SK-N-SH (cell line): ENCODE measurements at regions not wholly inside any gene's neighbourhood (a gene's known extent, or its start where the extent isn't known, plus 50 kb on each side); places are given as distances from the start of the nearest gene placed in this dataset.

Source experiments
- CTCF ChIA-PET: fragments of 300-600, 350-600 bp; formaldehyde crosslinking; extraction: SDS; loops from one replicate; lab custom pipeline; 2021; lab: Yijun Ruan, JAX
- POLR2A ChIA-PET: fragments of 350-600 bp; sonication (Branson Sonifier 250); formaldehyde crosslinking; extraction: SDS; loops from one replicate; lab custom pipeline; 2020; ENCODE audit warnings: antibody characterized with exemption, inconsistent platforms; lab: Yijun Ruan, JAX
- DNase-seq: peaks from one replicate; pipeline ENCODE4 v3.0.0; 2012
- H2AFZ ChIP-seq: fragments of 200-600 bp; sonication (generic); 2 replicates; pipeline ENCODE4 v1.8.1; 2016; ENCODE audit warnings: antibody characterized with exemption, mild to moderate bottlenecking, low read depth
- H3F3A ChIP-seq: fragments of 200-600 bp; sonication (generic); replicated peaks from 2 replicates; pipeline ENCODE3; 2016; ENCODE audit warnings: antibody characterized with exemption, mild to moderate bottlenecking; ENCODE audit not compliant: insufficient read depth
- H3K27ac ChIP-seq, 2 experiments: fragments of 200-500 bp in 1 of 2; fragments of 200-600 bp in 1 of 2; sonication (Bioruptor generic) in 1 of 2; sonication (generic), shearing (Covaris generic) in 1 of 2; 2 replicates each; pipeline versions ENCODE4 v1.5.1 to v1.6.1; 2014 to 2016; ENCODE audit warnings: low read depth in 2 of 2, inconsistent platforms in 1 of 2, low read length in 1 of 2, mild to moderate bottlenecking in 1 of 2, mixed read lengths in 1 of 2
- H3K27me3 ChIP-seq: fragments of 200-600 bp; sonication (generic), shearing (Covaris generic); 2 replicates; pipeline ENCODE4 v1.6.1; 2016; ENCODE audit warnings: mixed run types; ENCODE audit not compliant: insufficient read depth
- H3K36me3 ChIP-seq, 2 experiments: fragments of 200-500 bp in 1 of 2; fragments of 200-600 bp in 1 of 2; sonication (Bioruptor generic) in 1 of 2; sonication (generic) in 1 of 2; replicated peaks in 1 of 2; 2 replicates each; pipeline versions ENCODE3 to v1.5.1; 2014 to 2016; ENCODE audit warnings: low read length in 1 of 2, mild to moderate bottlenecking in 1 of 2; ENCODE audit not compliant: insufficient read depth in 2 of 2, control insufficient read depth in 1 of 2
- H3K4me1 ChIP-seq, 2 experiments: fragments of 200-500 bp in 1 of 2; fragments of 200-600 bp in 1 of 2; sonication (Bioruptor generic) in 1 of 2; sonication (generic), shearing (Covaris generic) in 1 of 2; 2 replicates each; pipeline versions ENCODE4 v1.5.1 to v1.6.1; 2014 to 2016; ENCODE audit warnings: low read depth in 1 of 2, low read length in 1 of 2, mixed run types in 1 of 2; ENCODE audit not compliant: insufficient read depth in 2 of 2, control insufficient read depth in 1 of 2
- H3K4me2 ChIP-seq: fragments of 200-600 bp; sonication (generic), shearing (Covaris generic); 2 replicates; pipeline ENCODE4 v1.6.1; 2017; ENCODE audit warnings: mixed run types
- H3K4me3 ChIP-seq, 2 experiments: fragments of 200-500 bp in 1 of 2; fragments of 200-600 bp in 1 of 2; sonication (Bioruptor generic) in 1 of 2; sonication (generic), shearing (Covaris generic) in 1 of 2; 2 replicates each; pipeline versions ENCODE4 v1.5.1 to v1.8.1; 2014 to 2016; ENCODE audit warnings: low read depth in 2 of 2, inconsistent platforms in 1 of 2, low read length in 1 of 2, mild to moderate bottlenecking in 1 of 2, mixed read lengths in 1 of 2, moderate library complexity in 1 of 2
- H3K79me2 ChIP-seq: fragments of 200-600 bp; sonication (generic); 2 replicates; pipeline ENCODE4 v1.8.1; 2017; ENCODE audit warnings: mild to moderate bottlenecking; ENCODE audit not compliant: insufficient read depth
- H3K9ac ChIP-seq: fragments of 200-600 bp; sonication (generic); 2 replicates; pipeline ENCODE4 v1.6.1; 2017; ENCODE audit warnings: mixed run types
- H3K9me2 ChIP-seq: fragments of 200-600 bp; sonication (generic); 2 replicates; pipeline ENCODE4 v1.6.1; 2017; ENCODE audit warnings: mixed run types
- H3K9me3 ChIP-seq: fragments of 200-600 bp; sonication (generic); 2 replicates; pipeline ENCODE4 v1.6.1; 2017; ENCODE audit warnings: mixed run types, mild to moderate bottlenecking, moderate library complexity
- H4K20me1 ChIP-seq: fragments of 200-600 bp; sonication (generic); 2 replicates; pipeline ENCODE4 v1.6.1; 2017; ENCODE audit warnings: mild to moderate bottlenecking, mixed run types; ENCODE audit not compliant: insufficient read depth
- EZH2phosphoT487 ChIP-seq: fragments of 200-600 bp; sonication (generic); IDR thresholded peaks from 2 replicates; pipeline ENCODE4 v1.6.1; 2017; ENCODE audit warnings: low read depth, mixed run types, mild to moderate bottlenecking, antibody characterized with exemption, moderate library complexity, borderline replicate concordance
- FOSL2 ChIP-seq: IDR thresholded peaks from 2 replicates; pipeline ENCODE4 v1.4.0; 2012; ENCODE audit warnings: low read depth, mild to moderate bottlenecking, moderate library complexity, borderline replicate concordance
- FOXJ3 ChIP-seq: sonication (generic); formaldehyde crosslinking; IDR thresholded peaks from 2 replicates; pipeline ENCODE4 v1.5.1; 2020; ENCODE audit warnings: mild to moderate bottlenecking, missing genetic modification reagents
- GABPA ChIP-seq: IDR thresholded peaks from 2 replicates; pipeline ENCODE4 v1.4.0; 2012; ENCODE audit warnings: low read depth, mild to moderate bottlenecking
- NRF1 ChIP-seq: IDR thresholded peaks from 2 replicates; pipeline ENCODE4 v1.6.1; 2012; ENCODE audit warnings: low read depth, mild to moderate bottlenecking, low read length
- RCOR1 ChIP-seq: fragments of 150-350 bp; IDR thresholded peaks from 2 replicates; pipeline ENCODE4 v1.6.1; 2017; ENCODE audit warnings: antibody characterized with exemption, low read length
- SIN3A ChIP-seq: IDR thresholded peaks from 2 replicates; pipeline ENCODE4 v1.6.1; 2012; ENCODE audit warnings: low read depth, mild to moderate bottlenecking, low read length, moderate library complexity, borderline replicate concordance
- TCF12 ChIP-seq: IDR thresholded peaks from 2 replicates; pipeline ENCODE4 v1.4.0; 2012
- WGBS: methylation state at CpG from one replicate; pipeline ENCODE4 v1.1.6; 2017; ENCODE audit warnings: low lambda C conversion rate; 5-methylcytosine and 5-hydroxymethylcytosine counted together
- TF ChIP-seq, protein P1 (sequence below): IDR thresholded peaks from 2 replicates; pipeline ENCODE4 v1.4.0; 2012; ENCODE audit warnings: low read depth
- TF ChIP-seq, protein P2 (sequence below): IDR thresholded peaks from 2 replicates; pipeline ENCODE4 v1.6.1; 2012; ENCODE audit warnings: mild to moderate bottlenecking, low read depth, low read length, moderate library complexity

DNA sequence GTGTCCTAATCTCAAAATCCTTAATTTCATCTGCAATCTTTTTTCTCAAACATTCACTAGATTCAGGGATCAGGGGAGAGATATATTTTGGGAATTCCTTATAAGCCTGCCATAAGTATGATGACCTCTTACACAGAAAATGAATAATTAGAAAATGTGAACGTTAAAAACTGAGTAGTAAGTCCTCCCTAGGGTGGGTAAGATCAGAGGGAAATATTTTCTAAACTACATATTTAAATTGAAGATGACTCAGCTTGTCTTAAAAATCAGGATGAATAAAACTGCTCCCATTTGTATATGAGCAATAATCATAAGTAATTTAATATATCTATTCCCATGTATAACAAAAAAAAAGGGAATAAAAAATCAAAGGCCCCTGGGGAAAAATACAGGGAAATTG lies 935.5 kb downstream of the TMTC2 start:
- Histone ChIP-seq H3K9me3 (no peaks in the 10 kb centered on the region), H3K79me2 (no peaks in the 10 kb centered on the region), H3K9ac (no peak overlapping the region), H3K27ac (no peak overlapping the region), H3K9me2 (no peaks in the 10 kb centered on the region; the same call in 1 of the 2 replicates), H3F3A (no peaks in the 10 kb centered on the region), H3K27me3 (no peaks in the 10 kb centered on the region), H3K4me3 (no peak overlapping the region), H4K20me1 (no peaks in the 10 kb centered on the region), H3K36me3 (no peaks in the 10 kb centered on the region), H2AFZ (peak overlapping the region; percentile 71; the same call in 1 of the 2 replicates)
- ChIA-PET POLR2A (no interaction called here), CTCF (no interaction called here)
- 40% methylated on average over 1 of the region's 1 CpG for WGBS
- TF ChIP-seq, protein P1, sequence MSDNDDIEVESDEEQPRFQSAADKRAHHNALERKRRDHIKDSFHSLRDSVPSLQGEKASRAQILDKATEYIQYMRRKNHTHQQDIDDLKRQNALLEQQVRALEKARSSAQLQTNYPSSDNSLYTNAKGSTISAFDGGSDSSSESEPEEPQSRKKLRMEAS = no peak
- TF ChIP-seq TCF12 = no peak
- TF ChIP-seq, all 33 proteins: peak for 0
- Histone ChIP-seq H3K4me2 (no peak overlapping the region), H3K4me1 (no peaks in the 10 kb centered on the region; a peak in 1 of 4 replicates)
- no peak for DNase-seq

DNA sequence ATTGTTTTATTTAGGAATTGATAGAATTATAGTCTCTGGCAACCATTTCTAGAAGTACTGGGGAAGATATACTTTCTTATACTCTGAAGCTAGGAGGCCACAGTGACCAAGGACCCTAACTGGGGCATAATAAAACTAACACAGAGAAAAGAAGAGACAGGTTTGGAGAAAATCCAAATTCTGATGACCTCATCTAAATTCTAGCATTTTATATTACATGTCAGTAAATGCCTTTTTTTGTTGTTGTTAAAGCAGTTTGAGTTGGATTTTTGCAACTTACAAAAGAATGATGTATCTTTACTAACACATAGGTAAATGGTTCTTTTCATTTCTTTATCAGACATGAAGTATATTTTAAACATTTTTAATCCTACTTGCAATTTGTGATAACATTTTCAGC lies 933.3 kb downstream of the TMTC2 start:
- H3K79me2 ChIP-seq = no peaks in the 10 kb centered on the region
- H4K20me1 ChIP-seq = no peaks in the 10 kb centered on the region
- H3F3A ChIP-seq = no peaks in the 10 kb centered on the region
- H3K27ac ChIP-seq = no peak overlapping the region
- H3K27me3 ChIP-seq = no peaks in the 10 kb centered on the region
- CTCF ChIA-PET = no interaction called here
- TF ChIP-seq NRF1 = no peak
- H2AFZ ChIP-seq = no peak overlapping the region
- H3K4me3 ChIP-seq = no peak overlapping the region
- H3K36me3 ChIP-seq = no peaks in the 10 kb centered on the region
- DNase-seq = no peak
- no peak overlapping the region for H3K9ac ChIP-seq
- H3K4me2 ChIP-seq = no peak overlapping the region
- no peaks in the 10 kb centered on the region for H3K9me3 ChIP-seq
- no peaks in the 10 kb centered on the region; a peak in 1 of 4 replicates for H3K4me1 ChIP-seq
- POLR2A ChIA-PET = no interaction called here
- no peaks in the 10 kb centered on the region for H3K9me2 ChIP-seq

DNA sequence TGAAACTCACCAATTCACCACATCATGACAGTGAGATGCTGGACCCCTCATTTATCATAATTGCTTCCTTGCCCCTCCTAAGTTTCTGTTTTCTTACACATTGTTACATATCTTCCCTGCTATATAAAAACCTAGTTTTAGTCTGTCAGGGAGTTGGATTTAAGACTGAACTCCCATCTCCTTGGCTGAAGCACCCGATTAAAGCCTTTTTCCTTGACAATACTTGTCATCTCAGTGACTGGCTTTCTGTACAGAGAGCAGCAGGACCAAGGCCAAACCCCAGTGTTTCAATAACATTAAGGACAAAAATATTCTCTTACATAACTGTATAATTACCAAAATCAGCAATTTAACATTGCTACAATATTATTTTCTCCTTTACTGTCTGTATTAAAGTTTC lies 928.4 kb downstream of the TMTC2 start:
- no peaks in the 10 kb centered on the region for H3K4me1 ChIP-seq
- no peak overlapping the region for H3K9ac ChIP-seq
- no peak overlapping the region for H3K4me2 ChIP-seq
- TF ChIP-seq EZH2phosphoT487 (no peak), FOSL2 (no peak), RCOR1 (no peak), FOXJ3 (CRISPR knock-in tag) (no peak), SIN3A (no peak), GABPA (no peak)
- TF ChIP-seq, protein P2, sequence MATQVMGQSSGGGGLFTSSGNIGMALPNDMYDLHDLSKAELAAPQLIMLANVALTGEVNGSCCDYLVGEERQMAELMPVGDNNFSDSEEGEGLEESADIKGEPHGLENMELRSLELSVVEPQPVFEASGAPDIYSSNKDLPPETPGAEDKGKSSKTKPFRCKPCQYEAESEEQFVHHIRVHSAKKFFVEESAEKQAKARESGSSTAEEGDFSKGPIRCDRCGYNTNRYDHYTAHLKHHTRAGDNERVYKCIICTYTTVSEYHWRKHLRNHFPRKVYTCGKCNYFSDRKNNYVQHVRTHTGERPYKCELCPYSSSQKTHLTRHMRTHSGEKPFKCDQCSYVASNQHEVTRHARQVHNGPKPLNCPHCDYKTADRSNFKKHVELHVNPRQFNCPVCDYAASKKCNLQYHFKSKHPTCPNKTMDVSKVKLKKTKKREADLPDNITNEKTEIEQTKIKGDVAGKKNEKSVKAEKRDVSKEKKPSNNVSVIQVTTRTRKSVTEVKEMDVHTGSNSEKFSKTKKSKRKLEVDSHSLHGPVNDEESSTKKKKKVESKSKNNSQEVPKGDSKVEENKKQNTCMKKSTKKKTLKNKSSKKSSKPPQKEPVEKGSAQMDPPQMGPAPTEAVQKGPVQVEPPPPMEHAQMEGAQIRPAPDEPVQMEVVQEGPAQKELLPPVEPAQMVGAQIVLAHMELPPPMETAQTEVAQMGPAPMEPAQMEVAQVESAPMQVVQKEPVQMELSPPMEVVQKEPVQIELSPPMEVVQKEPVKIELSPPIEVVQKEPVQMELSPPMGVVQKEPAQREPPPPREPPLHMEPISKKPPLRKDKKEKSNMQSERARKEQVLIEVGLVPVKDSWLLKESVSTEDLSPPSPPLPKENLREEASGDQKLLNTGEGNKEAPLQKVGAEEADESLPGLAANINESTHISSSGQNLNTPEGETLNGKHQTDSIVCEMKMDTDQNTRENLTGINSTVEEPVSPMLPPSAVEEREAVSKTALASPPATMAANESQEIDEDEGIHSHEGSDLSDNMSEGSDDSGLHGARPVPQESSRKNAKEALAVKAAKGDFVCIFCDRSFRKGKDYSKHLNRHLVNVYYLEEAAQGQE = no peak
- TF ChIP-seq, all 33 proteins: peak for 0
- no peaks in the 10 kb centered on the region for H4K20me1 ChIP-seq
- H3K27me3 ChIP-seq = no peaks in the 10 kb centered on the region
- no peak overlapping the region for H3K27ac ChIP-seq
- H3K79me2 ChIP-seq = no peaks in the 10 kb centered on the region
- 0 out of 2 replicates have a peak, but pooled peaks cover 3% of the 10 kb centered on the region for H3K9me3 ChIP-seq
- no peaks in the 10 kb centered on the region for H3F3A ChIP-seq
- no peak overlapping the region; a peak in 1 of 4 replicates for H3K4me3 ChIP-seq
- no peak for DNase-seq
- H2AFZ ChIP-seq = no peak overlapping the region
- CTCF ChIA-PET = no interaction called here
- 36% methylated on average over 1 of the region's 1 CpG for WGBS
- no peaks in the 10 kb centered on the region for H3K36me3 ChIP-seq
- POLR2A ChIA-PET = no interaction called here
- H3K9me2 ChIP-seq = no peaks in the 10 kb centered on the region
